H9 (cell line): ENCODE measurements at regions not wholly inside any gene's neighbourhood (a gene's known extent, or its start where the extent isn't known, plus 50 kb on each side); places are given as distances from the start of the nearest gene placed in this dataset.

Experiments used
- DNase-seq: peaks from one replicate; pipeline ENCODE4 v3.0.0-alpha.2; 2017
- H2AFZ ChIP-seq: one replicate; pipeline ENCODE4 v1.6.1; 2013; ENCODE audit warnings: mild to moderate bottlenecking, low read length, control low read depth, moderate library complexity
- H2AK5ac ChIP-seq: 2 replicates; pipeline ENCODE4 v1.6.1; 2013; ENCODE audit warnings: low read length, control low read depth, mixed read lengths; ENCODE audit not compliant: insufficient read length
- H2BK120ac ChIP-seq: one replicate; pipeline ENCODE4 v1.6.1; 2013; ENCODE audit warnings: low read depth, mild to moderate bottlenecking, low read length, control low read depth, inconsistent platforms; ENCODE audit not compliant: poor library complexity, severe bottlenecking
- H2BK12ac ChIP-seq: 2 replicates; pipeline ENCODE4 v1.6.1; 2013; ENCODE audit warnings: low read length, control low read depth, mixed read lengths, low read depth; ENCODE audit not compliant: insufficient read length
- H2BK15ac ChIP-seq: 2 replicates; pipeline ENCODE4 v1.6.1; 2013; ENCODE audit warnings: low read depth, low read length, control low read depth
- H2BK20ac ChIP-seq: one replicate; pipeline ENCODE4 v1.6.1; 2013; ENCODE audit warnings: low read depth, mild to moderate bottlenecking, low read length, control low read depth, inconsistent platforms; ENCODE audit not compliant: poor library complexity, severe bottlenecking
- H2BK5ac ChIP-seq: 2 replicates; pipeline ENCODE4 v1.6.1; 2013; ENCODE audit warnings: low read length, control low read depth, mixed read lengths; ENCODE audit not compliant: insufficient read length
- H3K14ac ChIP-seq: 2 replicates; pipeline ENCODE4 v1.6.1; 2013; ENCODE audit warnings: low read length, control low read depth; ENCODE audit not compliant: insufficient read depth
- H3K18ac ChIP-seq: 2 replicates; pipeline ENCODE4 v1.6.1; 2013; ENCODE audit warnings: low read depth, mild to moderate bottlenecking, mixed read lengths, low read length, control low read depth; ENCODE audit not compliant: insufficient read length
- H3K23ac ChIP-seq: 2 replicates; pipeline ENCODE4 v1.6.1; 2013; ENCODE audit warnings: low read length, control low read depth, mixed read lengths, low read depth; ENCODE audit not compliant: insufficient read length
- H3K23me2 ChIP-seq: 2 replicates; pipeline ENCODE4 v1.6.1; 2013; ENCODE audit warnings: low read depth, mild to moderate bottlenecking, mixed read lengths, low read length, control low read depth; ENCODE audit not compliant: insufficient read length, poor library complexity, severe bottlenecking
- H3K27ac ChIP-seq: 2 replicates; pipeline ENCODE4 v1.5.1; 2013; ENCODE audit warnings: low read length, control low read depth, mixed read lengths, low read depth; ENCODE audit not compliant: insufficient read length
- H3K27me3 ChIP-seq: 2 replicates; pipeline ENCODE4 v1.6.1; 2013; ENCODE audit warnings: low read length, control low read depth, inconsistent platforms; ENCODE audit not compliant: insufficient read depth
- H3K4ac ChIP-seq: 2 replicates; pipeline ENCODE4 v1.6.1; 2013; ENCODE audit warnings: low read depth, mild to moderate bottlenecking, control low read depth, inconsistent platforms, low read length, moderate library complexity
- H3K4me1 ChIP-seq: 2 replicates; pipeline ENCODE4 v1.6.1; 2013; ENCODE audit warnings: low read length, control low read depth, inconsistent platforms; ENCODE audit not compliant: insufficient read depth
- H3K4me2 ChIP-seq: 2 replicates; pipeline ENCODE4 v1.6.1; 2013; ENCODE audit warnings: low read length, control low read depth, mixed read lengths; ENCODE audit not compliant: insufficient read length, insufficient read depth
- H3K56ac ChIP-seq: 2 replicates; pipeline ENCODE4 v1.6.1; 2013; ENCODE audit warnings: low read depth, mild to moderate bottlenecking, mixed read lengths, low read length, control low read depth; ENCODE audit not compliant: insufficient read length
- H3K79me1 ChIP-seq: 2 replicates; pipeline ENCODE4 v1.6.1; 2013; ENCODE audit warnings: low read depth, mild to moderate bottlenecking, moderate library complexity, low read length, control low read depth, inconsistent platforms; ENCODE audit not compliant: insufficient read depth, poor library complexity, severe bottlenecking
- H3K79me2 ChIP-seq: 2 replicates; pipeline ENCODE4 v1.6.1; 2013; ENCODE audit warnings: low read length, control low read depth, inconsistent platforms; ENCODE audit not compliant: insufficient read depth
- H3K9ac ChIP-seq: 2 replicates; pipeline ENCODE4 v1.6.1; 2013; ENCODE audit warnings: low read length, control low read depth, mixed read lengths; ENCODE audit not compliant: insufficient read length; ENCODE audit errors: extremely low read depth
- H3K9me3 ChIP-seq: one replicate; pipeline ENCODE4 v1.6.1; 2013; ENCODE audit warnings: low read depth, low read length, inconsistent platforms; ENCODE audit not compliant: control insufficient read depth
- H3T11ph ChIP-seq: one replicate; pipeline ENCODE4 v1.6.1; 2013; ENCODE audit warnings: mild to moderate bottlenecking, low read length, control low read depth, inconsistent platforms
- H4K20me1 ChIP-seq: one replicate; pipeline ENCODE4 v1.6.1; 2013; ENCODE audit not compliant: control insufficient read depth, insufficient read length, insufficient read depth
- H4K5ac ChIP-seq: 2 replicates; pipeline ENCODE4 v1.6.1; 2013; ENCODE audit warnings: low read depth, mild to moderate bottlenecking, mixed read lengths, low read length, control low read depth; ENCODE audit not compliant: insufficient read length
- H4K8ac ChIP-seq: replicated peaks from 2 replicates; pipeline ENCODE4 v1.6.1; 2013; ENCODE audit warnings: low read length, control low read depth, mixed read lengths, low read depth; ENCODE audit not compliant: insufficient read length
- H4K91ac ChIP-seq: 2 replicates; pipeline ENCODE4 v1.6.1; 2013; ENCODE audit warnings: low read depth, mild to moderate bottlenecking, moderate library complexity, mixed read lengths, low read length, control low read depth; ENCODE audit not compliant: insufficient read length
- H3K27ac Mint-ChIP-seq, 3 experiments: 2 replicates in 2 of 3; 3 replicates in 1 of 3; pipeline ENCODE4 v1.8.0; 2020 to 2021; ENCODE audit warnings: mixed read lengths in 3 of 3, mild to moderate bottlenecking in 1 of 3, moderate library complexity in 1 of 3
- H3K27me3 Mint-ChIP-seq: 2 replicates; pipeline ENCODE4 v1.8.0; 2021; ENCODE audit warnings: low read depth, mild to moderate bottlenecking, moderate library complexity, mixed read lengths
- H3K36me3 Mint-ChIP-seq, 3 experiments: 2 replicates in 2 of 3; 3 replicates in 1 of 3; pipeline ENCODE4 v1.8.0; 2020 to 2021; ENCODE audit warnings: low read depth in 3 of 3, mixed read lengths in 3 of 3; ENCODE audit not compliant: insufficient read depth in 1 of 3
- H3K4me1 Mint-ChIP-seq, 2 experiments: 2 replicates each; pipeline ENCODE4 v1.8.0; 2020; ENCODE audit warnings: mixed read lengths in 2 of 2
- H3K4me3 Mint-ChIP-seq, 2 experiments: 2 replicates in 1 of 2; 3 replicates in 1 of 2; pipeline ENCODE4 v1.8.0; 2020 to 2021; ENCODE audit warnings: mild to moderate bottlenecking in 2 of 2, mixed read lengths in 2 of 2, moderate library complexity in 1 of 2
- H3K9me3 Mint-ChIP-seq, 2 experiments: 2 replicates in 1 of 2; 3 replicates in 1 of 2; pipeline ENCODE4 v1.8.0; 2020; ENCODE audit warnings: mild to moderate bottlenecking in 2 of 2, mixed read lengths in 2 of 2, moderate library complexity in 1 of 2
- WGBS: extraction: QIAGEN DNeasy Blood & Tissue Kit; methylation state at CpG from one replicate; pipeline ENCODE4 v1.1.7; 2013; ENCODE audit warnings: missing lambda C conversion rate, low lambda C conversion rate, mixed read lengths; ENCODE audit not compliant: insufficient read length; ENCODE audit errors: extremely low coverage; 5-methylcytosine and 5-hydroxymethylcytosine counted together
- TF ChIP-seq, protein P1 (sequence below): fragments of 200-600 bp; sonication (generic); conservative IDR thresholded peaks from 3 replicates; pipeline ENCODE4 v1.8.0; 2021; ENCODE audit warnings: antibody characterized with exemption, mild to moderate bottlenecking

DNA sequence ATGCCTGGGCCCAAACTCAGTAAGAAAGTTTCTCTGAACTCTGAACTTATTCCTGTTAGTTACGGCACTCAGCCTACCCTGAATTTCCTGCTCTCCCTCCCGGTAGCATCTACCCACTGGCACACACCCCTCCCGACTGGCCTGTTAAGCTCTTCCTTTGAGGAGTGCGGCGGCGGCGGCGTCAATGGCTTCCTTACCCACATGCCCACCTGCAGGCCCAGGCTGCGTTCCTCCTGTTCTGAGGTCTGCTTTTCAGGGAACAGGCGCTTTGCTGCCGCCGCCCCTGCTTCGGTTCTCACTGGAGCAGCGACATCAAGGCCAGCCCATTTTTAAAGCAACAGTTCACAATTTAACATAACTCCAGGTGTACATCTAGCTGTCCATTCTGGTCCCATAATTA, 432.4 kb downstream of the DCDC2C start:
- peaks cover 16% of the 10 kb centered on the region in 2 experiments for H3K9me3 Mint-ChIP-seq
- Histone ChIP-seq H3K23me2 (no peaks in the 10 kb centered on the region), H2BK20ac (no peak overlapping the region), H3K4me2 (no peak overlapping the region), H2BK12ac (no peak overlapping the region), H2AFZ (no peak overlapping the region), H3K4me1 (no peaks in the 10 kb centered on the region), H3K4ac (no peak overlapping the region), H3K23ac (no peak overlapping the region), H3K27me3 (no peaks in the 10 kb centered on the region), H3K9me3 (no peaks in the 10 kb centered on the region), H3K9ac (no peak overlapping the region), H2BK5ac (no peak overlapping the region), H3K18ac (no peak overlapping the region), H4K8ac (no peak overlapping the region), H3T11ph (no peak overlapping the region), H3K14ac (no peak overlapping the region), H3K56ac (no peak overlapping the region), H3K79me2 (no peaks in the 10 kb centered on the region), H4K91ac (no peak overlapping the region), H2BK120ac (no peak overlapping the region), H4K20me1 (no peaks in the 10 kb centered on the region), H2BK15ac (no peak overlapping the region), H3K79me1 (no peaks in the 10 kb centered on the region), H3K27ac (no peak overlapping the region), H4K5ac (no peak overlapping the region), H2AK5ac (no peak overlapping the region)
- no peak overlapping the region for H3K4me3 Mint-ChIP-seq
- TF ChIP-seq, protein P1, sequence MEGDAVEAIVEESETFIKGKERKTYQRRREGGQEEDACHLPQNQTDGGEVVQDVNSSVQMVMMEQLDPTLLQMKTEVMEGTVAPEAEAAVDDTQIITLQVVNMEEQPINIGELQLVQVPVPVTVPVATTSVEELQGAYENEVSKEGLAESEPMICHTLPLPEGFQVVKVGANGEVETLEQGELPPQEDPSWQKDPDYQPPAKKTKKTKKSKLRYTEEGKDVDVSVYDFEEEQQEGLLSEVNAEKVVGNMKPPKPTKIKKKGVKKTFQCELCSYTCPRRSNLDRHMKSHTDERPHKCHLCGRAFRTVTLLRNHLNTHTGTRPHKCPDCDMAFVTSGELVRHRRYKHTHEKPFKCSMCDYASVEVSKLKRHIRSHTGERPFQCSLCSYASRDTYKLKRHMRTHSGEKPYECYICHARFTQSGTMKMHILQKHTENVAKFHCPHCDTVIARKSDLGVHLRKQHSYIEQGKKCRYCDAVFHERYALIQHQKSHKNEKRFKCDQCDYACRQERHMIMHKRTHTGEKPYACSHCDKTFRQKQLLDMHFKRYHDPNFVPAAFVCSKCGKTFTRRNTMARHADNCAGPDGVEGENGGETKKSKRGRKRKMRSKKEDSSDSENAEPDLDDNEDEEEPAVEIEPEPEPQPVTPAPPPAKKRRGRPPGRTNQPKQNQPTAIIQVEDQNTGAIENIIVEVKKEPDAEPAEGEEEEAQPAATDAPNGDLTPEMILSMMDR, result no peak
- WGBS, result no CpG with 5 or more reads among the region's 14 CpGs
- no peak overlapping the region; a peak in 1 of 7 replicates for H3K27ac Mint-ChIP-seq
- DNase-seq, result no peak
- H3K4me1 Mint-ChIP-seq, result peaks cover 0 to 4% of the 10 kb centered on the region in 2 experiments; a peak in 1 of 4 replicates
- H3K27me3 Mint-ChIP-seq, result no peaks in the 10 kb centered on the region; the same call in none of the 2 replicates
- peaks cover 7 to 16% (median 11%) of the 10 kb centered on the region in 3 experiments for H3K36me3 Mint-ChIP-seq
